ENCODE measurements at regions not wholly inside any gene's neighbourhood (a gene's known extent, or its start where the extent isn't known, plus 50 kb on each side); places are given as distances from the start of the nearest gene placed in this dataset.

DNA sequence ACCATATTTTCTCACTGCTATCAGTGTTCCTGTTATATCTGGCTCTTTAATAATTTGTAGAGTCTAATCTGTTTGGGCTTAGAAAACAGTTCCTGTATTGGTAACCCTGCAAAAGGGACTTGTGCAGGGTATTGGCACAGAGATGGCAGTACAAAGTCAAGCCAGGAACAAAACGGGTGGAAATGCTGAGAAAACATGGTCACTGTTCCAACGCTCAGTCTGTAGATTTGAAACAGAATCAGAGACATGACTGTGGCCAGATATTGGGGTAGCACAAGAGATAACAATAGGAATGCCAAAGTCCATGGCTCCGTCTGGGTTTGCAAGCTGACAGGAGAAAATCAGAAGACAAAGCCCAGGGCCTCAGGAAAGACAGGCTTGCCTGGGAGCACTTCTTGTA, 290.7 kb upstream of the PDE3A start:
- TF ChIP-seq, protein P1, sequence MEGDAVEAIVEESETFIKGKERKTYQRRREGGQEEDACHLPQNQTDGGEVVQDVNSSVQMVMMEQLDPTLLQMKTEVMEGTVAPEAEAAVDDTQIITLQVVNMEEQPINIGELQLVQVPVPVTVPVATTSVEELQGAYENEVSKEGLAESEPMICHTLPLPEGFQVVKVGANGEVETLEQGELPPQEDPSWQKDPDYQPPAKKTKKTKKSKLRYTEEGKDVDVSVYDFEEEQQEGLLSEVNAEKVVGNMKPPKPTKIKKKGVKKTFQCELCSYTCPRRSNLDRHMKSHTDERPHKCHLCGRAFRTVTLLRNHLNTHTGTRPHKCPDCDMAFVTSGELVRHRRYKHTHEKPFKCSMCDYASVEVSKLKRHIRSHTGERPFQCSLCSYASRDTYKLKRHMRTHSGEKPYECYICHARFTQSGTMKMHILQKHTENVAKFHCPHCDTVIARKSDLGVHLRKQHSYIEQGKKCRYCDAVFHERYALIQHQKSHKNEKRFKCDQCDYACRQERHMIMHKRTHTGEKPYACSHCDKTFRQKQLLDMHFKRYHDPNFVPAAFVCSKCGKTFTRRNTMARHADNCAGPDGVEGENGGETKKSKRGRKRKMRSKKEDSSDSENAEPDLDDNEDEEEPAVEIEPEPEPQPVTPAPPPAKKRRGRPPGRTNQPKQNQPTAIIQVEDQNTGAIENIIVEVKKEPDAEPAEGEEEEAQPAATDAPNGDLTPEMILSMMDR (conservative IDR thresholded peaks at IDR 0.05; ENCODE audit: low read depth, low read length) = no peak
- TF ChIP-seq POLR2A (IDR thresholded peaks at IDR 0.05; ENCODE audit: low read depth, low read length) (no peak), CEBPB (IDR thresholded peaks at IDR 0.05; ENCODE audit: low read depth, low read length) (no peak), MAFK (IDR thresholded peaks at IDR 0.05; ENCODE audit: low read depth, low read length) (no peak), SMC3 (IDR thresholded peaks at IDR 0.05; ENCODE audit: low read depth, low read length) (no peak), MAZ (IDR thresholded peaks at IDR 0.05; ENCODE audit: borderline replicate concordance, low read depth, low read length) (no peak), BHLHE40 (IDR thresholded peaks at IDR 0.05; ENCODE audit: low read depth, low read length) (no peak), MXI1 (IDR thresholded peaks at IDR 0.05; ENCODE audit: borderline replicate concordance, low read depth, low read length) (no peak), RFX5 (IDR thresholded peaks at IDR 0.05; ENCODE audit: low read depth, low read length) (no peak), NFE2L2 (IDR thresholded peaks at IDR 0.05; ENCODE audit: low read depth, low read length) (no peak), RAD21 (IDR thresholded peaks at IDR 0.05; ENCODE audit: low read length) (no peak), RCOR1 (IDR thresholded peaks at IDR 0.05; ENCODE audit: insufficient replicate concordance, low read length) (no peak)
- TF ChIP-seq, protein P2, sequence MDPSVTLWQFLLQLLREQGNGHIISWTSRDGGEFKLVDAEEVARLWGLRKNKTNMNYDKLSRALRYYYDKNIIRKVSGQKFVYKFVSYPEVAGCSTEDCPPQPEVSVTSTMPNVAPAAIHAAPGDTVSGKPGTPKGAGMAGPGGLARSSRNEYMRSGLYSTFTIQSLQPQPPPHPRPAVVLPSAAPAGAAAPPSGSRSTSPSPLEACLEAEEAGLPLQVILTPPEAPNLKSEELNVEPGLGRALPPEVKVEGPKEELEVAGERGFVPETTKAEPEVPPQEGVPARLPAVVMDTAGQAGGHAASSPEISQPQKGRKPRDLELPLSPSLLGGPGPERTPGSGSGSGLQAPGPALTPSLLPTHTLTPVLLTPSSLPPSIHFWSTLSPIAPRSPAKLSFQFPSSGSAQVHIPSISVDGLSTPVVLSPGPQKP (IDR thresholded peaks at IDR 0.05; ENCODE audit: borderline replicate concordance, low read depth, low read length) = no peak
- TF ChIP-seq, protein P3, sequence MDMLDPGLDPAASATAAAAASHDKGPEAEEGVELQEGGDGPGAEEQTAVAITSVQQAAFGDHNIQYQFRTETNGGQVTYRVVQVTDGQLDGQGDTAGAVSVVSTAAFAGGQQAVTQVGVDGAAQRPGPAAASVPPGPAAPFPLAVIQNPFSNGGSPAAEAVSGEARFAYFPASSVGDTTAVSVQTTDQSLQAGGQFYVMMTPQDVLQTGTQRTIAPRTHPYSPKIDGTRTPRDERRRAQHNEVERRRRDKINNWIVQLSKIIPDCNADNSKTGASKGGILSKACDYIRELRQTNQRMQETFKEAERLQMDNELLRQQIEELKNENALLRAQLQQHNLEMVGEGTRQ (IDR thresholded peaks at IDR 0.05; ENCODE audit: low read depth, low read length) = no peak
